DOHH2 (cell line): ENCODE measurements at regions not wholly inside any gene's neighbourhood (a gene's known extent, or its start where the extent isn't known, plus 50 kb on each side); places are given as distances from the start of the nearest gene placed in this dataset.

Experiments used
- H3F3A ChIP-seq: fragments of 200-600 bp; sonication (generic), shearing (Covaris generic); 2 replicates; pipeline ENCODE4 v1.6.0; 2016; ENCODE audit warnings: antibody characterized with exemption, mild to moderate bottlenecking; ENCODE audit not compliant: control insufficient read depth, insufficient read depth
- H3K27ac ChIP-seq: fragments of 200-600 bp; sonication (generic); 2 replicates; pipeline ENCODE4 v1.5.1; 2014; ENCODE audit warnings: low read depth, mild to moderate bottlenecking, low read length, moderate library complexity
- H3K27me3 ChIP-seq: fragments of 200-600 bp; sonication (generic); 2 replicates; pipeline ENCODE4 v1.6.1; 2014; ENCODE audit warnings: mild to moderate bottlenecking, low read length, mixed read lengths; ENCODE audit not compliant: control insufficient read depth
- H3K36me3 ChIP-seq: fragments of 200-600 bp; sonication (generic); 2 replicates; pipeline ENCODE4 v1.6.1; 2014; ENCODE audit warnings: mild to moderate bottlenecking, low read length, moderate library complexity, mixed read lengths; ENCODE audit not compliant: control insufficient read depth
- H3K4me1 ChIP-seq: fragments of 200-600 bp; sonication (generic); 2 replicates; pipeline ENCODE4 v1.6.1; 2014; ENCODE audit warnings: mild to moderate bottlenecking, low read length, mixed read lengths; ENCODE audit not compliant: control insufficient read depth
- H3K4me2 ChIP-seq: fragments of 200-600 bp; sonication (generic); 2 replicates; pipeline ENCODE4 v1.6.0; 2014; ENCODE audit warnings: mild to moderate bottlenecking, low read length, moderate library complexity
- H3K4me3 ChIP-seq: fragments of 200-600 bp; sonication (generic); 2 replicates; pipeline ENCODE4 v1.5.1; 2014; ENCODE audit warnings: mild to moderate bottlenecking, low read length, mixed read lengths
- H3K79me2 ChIP-seq: fragments of 200-600 bp; sonication (generic); 2 replicates; pipeline ENCODE4 v1.6.1; 2014; ENCODE audit warnings: mild to moderate bottlenecking, low read length, mixed read lengths; ENCODE audit not compliant: control insufficient read depth
- H3K9me2 ChIP-seq: fragments of 200-600 bp; sonication (generic); replicated peaks from 2 replicates; pipeline ENCODE4 v1.6.1; 2014; ENCODE audit warnings: mild to moderate bottlenecking, low read length, mixed read lengths; ENCODE audit not compliant: control insufficient read depth
- H3K9me3 ChIP-seq: fragments of 200-600 bp; sonication (generic); 2 replicates; pipeline ENCODE4 v1.6.1; 2014; ENCODE audit warnings: antibody characterized with exemption, low read length, mixed read lengths; ENCODE audit not compliant: control insufficient read depth, insufficient read depth
- H4K20me1 ChIP-seq: fragments of 200-600 bp; sonication (generic); 2 replicates; pipeline ENCODE4 v1.6.0; 2014; ENCODE audit warnings: low read depth, mild to moderate bottlenecking, antibody characterized with exemption, low read length, moderate library complexity; ENCODE audit not compliant: control insufficient read depth, insufficient read depth
- CTCF ChIP-seq: fragments of 200-600 bp; sonication (generic); IDR thresholded peaks from one replicate; pipeline ENCODE4 v1.5.1; 2014; ENCODE audit warnings: antibody characterized with exemption, mild to moderate bottlenecking, low read depth, low read length; ENCODE audit not compliant: poor library complexity, severe bottlenecking
- EZH2phosphoT487 ChIP-seq: fragments of 200-600 bp; sonication (generic); IDR thresholded peaks from 2 replicates; pipeline ENCODE4 v1.6.1; 2017; ENCODE audit warnings: borderline replicate concordance, mild to moderate bottlenecking, antibody characterized with exemption, low read length, moderate library complexity, mixed read lengths

- no peaks in the 10 kb centered on the region for H3F3A ChIP-seq
- H3K4me2 ChIP-seq, result no peak overlapping the region
- H3K36me3 ChIP-seq, result no peaks in the 10 kb centered on the region
- H4K20me1 ChIP-seq, result no peaks in the 10 kb centered on the region
- no peaks in the 10 kb centered on the region for H3K4me1 ChIP-seq
- no peaks in the 10 kb centered on the region for H3K79me2 ChIP-seq
- H3K27me3 ChIP-seq, result no peaks in the 10 kb centered on the region
- no peaks in the 10 kb centered on the region for H3K9me2 ChIP-seq
- no peak overlapping the region for H3K4me3 ChIP-seq
- no peak overlapping the region for H3K27ac ChIP-seq
- TF ChIP-seq EZH2phosphoT487, result no peak
- TF ChIP-seq CTCF, result no peak
- no peaks in the 10 kb centered on the region for H3K9me3 ChIP-seq
Observed at GRCh38 chr3:59121346-59122144, 71.7 kb upstream of the CFAP20DC start.

GRCh38 chr3:59118928-59119327 is 69.1 kb upstream of the CFAP20DC start:
- no peak overlapping the region for H3K27ac ChIP-seq
- H3K4me2 ChIP-seq, result no peak overlapping the region
- no peaks in the 10 kb centered on the region for H3K4me1 ChIP-seq
- H3K9me3 ChIP-seq, result no peaks in the 10 kb centered on the region
- no peaks in the 10 kb centered on the region for H3K27me3 ChIP-seq
- no peaks in the 10 kb centered on the region for H3K9me2 ChIP-seq
- H3F3A ChIP-seq, result no peaks in the 10 kb centered on the region
- no peak overlapping the region for H3K4me3 ChIP-seq
- H3K79me2 ChIP-seq, result no peaks in the 10 kb centered on the region
- H4K20me1 ChIP-seq, result no peaks in the 10 kb centered on the region
- TF ChIP-seq CTCF (no peak), EZH2phosphoT487 (no peak)
- no peaks in the 10 kb centered on the region for H3K36me3 ChIP-seq

- Histone ChIP-seq H3K4me1 (no peaks in the 10 kb centered on the region), H4K20me1 (no peaks in the 10 kb centered on the region), H3K9me2 (no peaks in the 10 kb centered on the region), H3K36me3 (no peaks in the 10 kb centered on the region), H3K9me3 (no peaks in the 10 kb centered on the region), H3K27me3 (no peaks in the 10 kb centered on the region; the same call in 1 of the 2 replicates), H3K4me2 (no peak overlapping the region), H3K4me3 (no peak overlapping the region), H3K79me2 (no peaks in the 10 kb centered on the region), H3F3A (no peaks in the 10 kb centered on the region), H3K27ac (no peak overlapping the region)
- TF ChIP-seq EZH2phosphoT487 (no peak), CTCF (no peak)
Observed at GRCh38 chr3:59117396-59117795, 67.6 kb upstream of the CFAP20DC start.
